CD8-positive, alpha-beta memory T cell (primary cell): ENCODE measurements at regions not wholly inside any gene's neighbourhood (a gene's known extent, or its start where the extent isn't known, plus 50 kb on each side); places are given as distances from the start of the nearest gene placed in this dataset.

ENCODE experiments used
- CTCF ChIA-PET: fragments of 350-600 bp; sonication (Branson Sonifier 250); formaldehyde crosslinking; loops from one replicate; lab custom pipeline; 2021; ENCODE audit warnings: antibody characterized with exemption; lab: Charles Lee
- POLR2A ChIA-PET: fragments of 350-600 bp; sonication (Branson Sonifier 250); formaldehyde crosslinking; loops from one replicate; lab custom pipeline; 2021; ENCODE audit warnings: antibody characterized with exemption; lab: Charles Lee
- DNase-seq, 5 donors: peaks; one replicate each; pipeline versions ENCODE4 v3.0.0 to v3.0.0-alpha.2; 2020 to 2022; ENCODE audit warnings: mixed read lengths in 1 of 5
- H3K27ac ChIP-seq: one replicate; pipeline ENCODE4 v1.7.0; 2013; ENCODE audit warnings: low read depth, mild to moderate bottlenecking, low read length, moderate library complexity
- H3K27me3 ChIP-seq: 2 replicates; pipeline ENCODE4 v1.7.0; 2013; ENCODE audit warnings: low read length, mild to moderate bottlenecking; ENCODE audit not compliant: insufficient read depth, poor library complexity, severe bottlenecking
- H3K36me3 ChIP-seq: 2 replicates; pipeline ENCODE4 v1.7.0; 2013; ENCODE audit warnings: mild to moderate bottlenecking, low read length, moderate library complexity; ENCODE audit not compliant: insufficient read depth
- H3K4me1 ChIP-seq: 2 replicates; pipeline ENCODE4 v1.7.0; 2013; ENCODE audit warnings: mild to moderate bottlenecking, low read length, moderate library complexity; ENCODE audit not compliant: insufficient read depth
- H3K4me3 ChIP-seq: 2 replicates; pipeline ENCODE4 v1.7.0; 2013; ENCODE audit warnings: mild to moderate bottlenecking, low read length
- H3K9me3 ChIP-seq: 2 replicates; pipeline ENCODE4 v1.7.0; 2013; ENCODE audit warnings: mild to moderate bottlenecking, low read length
- H3K27ac Mint-ChIP-seq, 8 donors: one replicate each; pipeline ENCODE4 v1.8.0; 2020 to 2021; ENCODE audit warnings: mixed read lengths in 8 of 8, mild to moderate bottlenecking in 6 of 8, inconsistent platforms in 3 of 8, moderate library complexity in 3 of 8
- H3K27me3 Mint-ChIP-seq, 2 donors: one replicate each; pipeline ENCODE4 v1.8.0; 2020 to 2021; ENCODE audit warnings: mixed read lengths in 2 of 2, mild to moderate bottlenecking in 1 of 2, moderate library complexity in 1 of 2
- H3K36me3 Mint-ChIP-seq, 3 donors: one replicate each; pipeline ENCODE4 v1.8.0; 2020 to 2021; ENCODE audit warnings: mixed read lengths in 3 of 3, inconsistent platforms in 1 of 3, mild to moderate bottlenecking in 1 of 3
- H3K4me1 Mint-ChIP-seq, 3 donors: one replicate each; pipeline ENCODE4 v1.8.0; 2020 to 2021; ENCODE audit warnings: mixed read lengths in 3 of 3, inconsistent platforms in 1 of 3, mild to moderate bottlenecking in 1 of 3
- H3K4me3 Mint-ChIP-seq, 7 donors: one replicate each; pipeline ENCODE4 v1.8.0; 2020 to 2021; ENCODE audit warnings: mixed read lengths in 7 of 7, mild to moderate bottlenecking in 6 of 7, moderate library complexity in 4 of 7, inconsistent platforms in 2 of 7
- H3K9me3 Mint-ChIP-seq, 5 donors: one replicate each; pipeline ENCODE4 v1.8.0; 2020 to 2022; ENCODE audit warnings: mixed read lengths in 5 of 5, mild to moderate bottlenecking in 3 of 5, moderate library complexity in 2 of 5, inconsistent platforms in 1 of 5

- no peak overlapping the region for H3K4me3 ChIP-seq
- DNase-seq: no peak
- no peaks in the 10 kb centered on the region for H3K9me3 ChIP-seq
- ChIA-PET POLR2A (no interaction called here), CTCF (no interaction called here)
- no peaks in the 10 kb centered on the region for H3K4me1 ChIP-seq
- Mint-ChIP-seq H3K4me1 (no peaks in the 10 kb centered on the region), H3K36me3 (no peaks in the 10 kb centered on the region), H3K27me3 (peaks cover 40 to 69% of the 10 kb centered on the region in 2 donors), H3K27ac (peak overlapping the region in 1 of 8 donors; percentile 35), H3K4me3 (no peak overlapping the region), H3K9me3 (peaks cover 0 to 5% (median 3%) of the 10 kb centered on the region in 5 donors)
- no peaks in the 10 kb centered on the region for H3K36me3 ChIP-seq
- peaks cover 13% of the 10 kb centered on the region for H3K27me3 ChIP-seq
- no peak overlapping the region for H3K27ac ChIP-seq
Measured at GRCh38 chr14:96663491-96664067, 133.6 kb upstream of the VRK1 start.

GRCh38 chr14:96666088-96666487, 131.1 kb upstream of the VRK1 start:
- Histone ChIP-seq H3K27ac (no peak overlapping the region), H3K4me3 (no peak overlapping the region), H3K9me3 (no peaks in the 10 kb centered on the region), H3K27me3 (peaks cover 7% of the 10 kb centered on the region), H3K4me1 (no peaks in the 10 kb centered on the region), H3K36me3 (no peaks in the 10 kb centered on the region)
- Mint-ChIP-seq H3K27ac (peak overlapping the region in 1 of 8 donors; percentile 35), H3K27me3 (peaks cover 26 to 63% of the 10 kb centered on the region in 2 donors), H3K9me3 (no peaks in the 10 kb centered on the region), H3K4me1 (no peaks in the 10 kb centered on the region), H3K36me3 (no peaks in the 10 kb centered on the region), H3K4me3 (no peak overlapping the region)
- CTCF ChIA-PET: no interaction called here
- POLR2A ChIA-PET: no interaction called here
- DNase-seq: no peak

GRCh38 chr14:96670391-96670790, 126.8 kb upstream of the VRK1 start:
- no peaks in the 10 kb centered on the region for H3K27me3 ChIP-seq
- no peak overlapping the region for H3K27ac Mint-ChIP-seq
- H3K27ac ChIP-seq: no peak overlapping the region
- no peaks in the 10 kb centered on the region for H3K36me3 ChIP-seq
- no peaks in the 10 kb centered on the region for H3K4me1 ChIP-seq
- peaks cover 26 to 78% of the 10 kb centered on the region in 2 donors for H3K27me3 Mint-ChIP-seq
- H3K9me3 ChIP-seq: no peaks in the 10 kb centered on the region
- DNase-seq: no peak
- H3K4me3 Mint-ChIP-seq: no peak overlapping the region
- H3K4me3 ChIP-seq: no peak overlapping the region
- peaks cover 0 to 3% (median 0%) of the 10 kb centered on the region in 5 donors for H3K9me3 Mint-ChIP-seq
- H3K4me1 Mint-ChIP-seq: no peaks in the 10 kb centered on the region
- ChIA-PET POLR2A (no interaction called here), CTCF (interaction anchor here (0.9 kb wide), 1 partner anchor 9 kb away, joined by 3 read pairs; no protein-coding TSS in a partner anchor)
- H3K36me3 Mint-ChIP-seq: peaks cover 0 to 9% (median 2%) of the 10 kb centered on the region in 3 donors

- Histone ChIP-seq H3K4me1 (no peaks in the 10 kb centered on the region), H3K9me3 (no peaks in the 10 kb centered on the region), H3K27me3 (no peaks in the 10 kb centered on the region), H3K4me3 (no peak overlapping the region), H3K36me3 (no peaks in the 10 kb centered on the region), H3K27ac (no peak overlapping the region)
- DNase-seq: no peak
- Mint-ChIP-seq H3K9me3 (peaks cover 0 to 3% (median 0%) of the 10 kb centered on the region in 5 donors), H3K27ac (no peak overlapping the region), H3K36me3 (peaks cover 0 to 9% (median 2%) of the 10 kb centered on the region in 3 donors), H3K27me3 (peaks cover 24 to 76% of the 10 kb centered on the region in 2 donors), H3K4me3 (no peak overlapping the region), H3K4me1 (no peaks in the 10 kb centered on the region)
- CTCF ChIA-PET: no interaction called here
- POLR2A ChIA-PET: no interaction called here
Measured at GRCh38 chr14:96671218-96671617, 126.0 kb upstream of the VRK1 start.

GRCh38 chr14:96673706-96674105, 123.5 kb upstream of the VRK1 start:
- peaks cover 0 to 9% (median 2%) of the 10 kb centered on the region in 3 donors for H3K36me3 Mint-ChIP-seq

GRCh38 chr14:96674121-96674520, 123.1 kb upstream of the VRK1 start:
- H3K36me3 ChIP-seq: no peaks in the 10 kb centered on the region
- H3K4me1 Mint-ChIP-seq: no peaks in the 10 kb centered on the region
- ChIA-PET CTCF (no interaction called here), POLR2A (no interaction called here)
- H3K4me3 Mint-ChIP-seq: no peak overlapping the region
- peaks cover 25 to 77% of the 10 kb centered on the region in 2 donors for H3K27me3 Mint-ChIP-seq
- DNase-seq: no peak
- H3K27ac ChIP-seq: no peak overlapping the region
- peaks cover 0 to 9% (median 2%) of the 10 kb centered on the region in 3 donors for H3K36me3 Mint-ChIP-seq
- H3K9me3 Mint-ChIP-seq: peaks cover 0 to 6% (median 0%) of the 10 kb centered on the region in 5 donors
- H3K27me3 ChIP-seq: no peaks in the 10 kb centered on the region
- H3K4me3 ChIP-seq: no peak overlapping the region
- no peaks in the 10 kb centered on the region for H3K4me1 ChIP-seq
- no peaks in the 10 kb centered on the region for H3K9me3 ChIP-seq
- no peak overlapping the region for H3K27ac Mint-ChIP-seq

More at GRCh38 chr14:96673706-96674105, 123.5 kb upstream of the VRK1 start:
- H3K4me1 Mint-ChIP-seq: no peaks in the 10 kb centered on the region
- H3K27me3 ChIP-seq: no peaks in the 10 kb centered on the region
- H3K9me3 Mint-ChIP-seq: peaks cover 0 to 6% (median 0%) of the 10 kb centered on the region in 5 donors
- peaks cover 25 to 77% of the 10 kb centered on the region in 2 donors for H3K27me3 Mint-ChIP-seq
- ChIA-PET POLR2A (no interaction called here), CTCF (no interaction called here)
- H3K4me1 ChIP-seq: no peaks in the 10 kb centered on the region
- H3K36me3 ChIP-seq: no peaks in the 10 kb centered on the region
- H3K4me3 Mint-ChIP-seq: no peak overlapping the region
- DNase-seq: no peak
- no peak overlapping the region for H3K27ac ChIP-seq
- no peaks in the 10 kb centered on the region for H3K9me3 ChIP-seq
- no peak overlapping the region for H3K4me3 ChIP-seq
- no peak overlapping the region for H3K27ac Mint-ChIP-seq

- H3K4me1 Mint-ChIP-seq: no peaks in the 10 kb centered on the region
- CTCF ChIA-PET: no interaction called here
Measured at GRCh38 chr14:96676166-96676565, 121.0 kb upstream of the VRK1 start.

GRCh38 chr14:96681829-96682228, 115.4 kb upstream of the VRK1 start:
- Mint-ChIP-seq H3K4me1 (no peaks in the 10 kb centered on the region), H3K36me3 (no peaks in the 10 kb centered on the region), H3K27me3 (peaks cover 13 to 54% of the 10 kb centered on the region in 2 donors), H3K9me3 (peaks cover 0 to 2% (median 0%) of the 10 kb centered on the region in 5 donors), H3K27ac (no peak overlapping the region), H3K4me3 (no peak overlapping the region)
- Histone ChIP-seq H3K4me1 (no peaks in the 10 kb centered on the region), H3K27me3 (peaks cover 3% of the 10 kb centered on the region), H3K4me3 (no peak overlapping the region), H3K36me3 (no peaks in the 10 kb centered on the region), H3K27ac (no peak overlapping the region), H3K9me3 (no peaks in the 10 kb centered on the region)
- ChIA-PET POLR2A (interaction anchor here (0.6 kb wide), 1 partner anchor 86 kb away, joined by 7 read pairs; no protein-coding TSS in a partner anchor), CTCF (no interaction called here)
- no peak for DNase-seq

More at GRCh38 chr14:96676166-96676565, 121.0 kb upstream of the VRK1 start:
- Histone ChIP-seq H3K27ac (no peak overlapping the region), H3K9me3 (no peaks in the 10 kb centered on the region), H3K4me1 (no peaks in the 10 kb centered on the region), H3K4me3 (no peak overlapping the region), H3K27me3 (peaks cover 3% of the 10 kb centered on the region), H3K36me3 (no peaks in the 10 kb centered on the region)
- peaks cover 0 to 9% (median 2%) of the 10 kb centered on the region in 3 donors for H3K36me3 Mint-ChIP-seq
- peaks cover 0 to 6% (median 0%) of the 10 kb centered on the region in 5 donors for H3K9me3 Mint-ChIP-seq
- no peak for DNase-seq
- H3K27ac Mint-ChIP-seq: no peak overlapping the region
- POLR2A ChIA-PET: no interaction called here
- H3K27me3 Mint-ChIP-seq: peaks cover 25 to 73% of the 10 kb centered on the region in 2 donors
- H3K4me3 Mint-ChIP-seq: no peak overlapping the region
